Smooth muscle cell of the brain vasculature (primary cell): ENCODE measurements at regions not wholly inside any gene's neighbourhood (a gene's known extent, or its start where the extent isn't known, plus 50 kb on each side); places are given as distances from the start of the nearest gene placed in this dataset.

Experiments used
- DNase-seq: peaks from one replicate; pipeline ENCODE4 v3.0.0-alpha.2; 2012; ENCODE audit warnings: low read depth, low spot score

DNA sequence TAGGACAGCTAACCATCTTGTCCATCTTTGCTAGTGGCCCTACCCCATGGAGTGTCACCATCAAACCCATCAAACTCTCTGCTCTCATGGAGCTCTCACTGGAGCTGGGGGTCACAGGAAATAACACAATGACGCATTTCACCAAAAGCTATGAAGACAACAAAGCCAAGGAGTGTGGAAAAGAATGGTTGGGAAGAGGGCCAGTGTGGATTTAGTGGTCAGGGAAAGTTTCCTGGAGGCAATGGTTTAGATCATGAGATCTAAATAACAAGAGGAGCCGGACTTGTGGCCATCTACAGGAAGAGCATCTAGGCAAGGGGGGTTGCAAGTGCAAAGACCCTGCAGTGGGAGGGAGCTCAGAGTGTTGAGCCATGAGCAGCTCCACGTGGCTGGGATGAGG lies 189.5 kb downstream of the BMP7 start:
- no peak for DNase-seq

- no peak for DNase-seq
These were observed 188.3 kb downstream of the BMP7 start for GRCh38 chr20:57078116-57078515.

GRCh38 chr20:57079031-57080005 lies 187.1 kb downstream of the BMP7 start:
- no peak for DNase-seq

DNA sequence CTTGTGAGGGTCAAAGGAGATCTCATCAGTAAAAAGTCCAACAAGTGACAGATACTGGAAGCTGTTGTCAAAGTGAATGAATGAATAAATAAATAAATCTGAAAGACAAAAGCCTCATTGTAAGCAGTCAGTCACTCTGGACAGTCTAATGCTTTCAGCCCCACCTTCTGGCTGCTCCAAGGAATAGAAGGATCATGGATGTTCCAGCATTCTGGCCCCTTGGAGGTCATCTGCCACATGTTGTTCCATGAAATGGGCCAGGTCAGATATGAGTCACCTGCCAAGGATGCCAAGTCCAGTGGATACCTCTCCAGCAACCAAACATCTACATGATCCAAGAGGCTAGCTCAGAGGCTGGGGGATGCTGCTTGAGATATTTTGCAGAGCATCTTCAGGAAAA lies 185.6 kb downstream of the BMP7 start:
- DNase-seq, result no peak

- DNase-seq, result no peak
These were observed 184.0 kb downstream of the BMP7 start for GRCh38 chr20:57082357-57082945.

DNA sequence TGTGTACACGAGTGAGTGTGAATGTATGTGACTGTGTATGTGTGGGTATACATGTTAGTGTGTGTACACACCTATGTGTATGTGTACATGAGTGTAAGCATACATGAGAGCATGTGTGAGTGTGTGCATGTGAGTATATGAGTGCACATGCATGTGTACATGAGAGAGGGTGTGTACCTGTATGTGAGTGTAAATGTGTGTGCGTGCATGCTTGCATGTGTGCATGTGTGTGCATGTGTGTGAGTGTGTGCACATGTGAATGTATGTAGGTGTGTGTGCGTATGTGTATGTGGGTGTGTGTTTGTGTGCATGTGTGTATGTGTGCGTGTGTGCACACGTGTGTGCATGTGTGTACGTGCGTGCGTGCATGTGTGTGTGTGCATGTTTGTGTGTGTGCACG lies 183.4 kb downstream of the BMP7 start:
- DNase-seq, result no peak

- DNase-seq, result no peak
These were observed 180.4 kb downstream of the BMP7 start for GRCh38 chr20:57086066-57086465.

GRCh38 chr20:57087102-57087501 lies 179.3 kb downstream of the BMP7 start:
- DNase-seq, result no peak

DNA sequence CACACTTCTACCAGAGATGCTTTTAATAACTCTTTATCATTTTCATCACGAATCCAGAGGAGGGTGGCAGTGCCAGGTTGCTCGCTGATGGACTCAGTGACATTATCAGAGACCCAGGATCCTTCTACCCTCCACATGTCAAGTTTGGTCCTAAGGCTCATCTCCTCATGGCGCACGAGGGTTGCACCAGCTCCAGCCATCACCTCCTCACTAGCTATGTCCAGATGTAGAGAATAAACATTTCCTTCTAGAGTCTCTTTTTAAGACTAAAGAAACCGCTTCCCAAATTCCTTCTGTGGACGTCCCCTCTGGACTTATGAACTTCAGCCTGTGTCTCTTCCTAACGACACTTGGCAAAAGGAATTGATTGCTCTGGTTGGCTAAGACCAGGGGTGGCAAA lies 178.7 kb downstream of the BMP7 start:
- DNase-seq, result no peak

GRCh38 chr20:57088436-57088835 lies 178.0 kb downstream of the BMP7 start:
- no peak for DNase-seq

DNA sequence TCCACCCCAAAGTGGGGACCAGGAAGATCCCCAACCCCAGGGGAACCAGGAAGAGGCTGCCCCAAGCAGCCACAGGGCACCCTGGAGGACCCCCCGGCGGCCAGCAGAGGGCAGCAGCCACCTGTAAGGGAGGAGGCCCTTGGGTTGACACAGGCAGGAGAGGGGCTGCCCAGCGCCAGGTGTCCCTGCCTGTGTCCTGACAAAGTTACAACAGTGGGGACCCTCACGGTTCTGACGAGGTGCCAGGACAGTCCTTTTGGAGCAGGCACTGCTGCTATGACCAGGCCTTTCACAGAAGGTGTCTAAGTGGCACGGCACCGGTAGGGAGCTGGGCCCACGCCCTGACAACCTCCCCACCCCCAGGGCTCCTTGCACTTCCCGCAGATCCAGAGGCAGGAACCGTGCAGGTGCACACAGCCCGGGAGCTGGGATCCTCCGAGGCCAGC lies 176.7 kb downstream of the BMP7 start:
- DNase-seq, result no peak

DNA sequence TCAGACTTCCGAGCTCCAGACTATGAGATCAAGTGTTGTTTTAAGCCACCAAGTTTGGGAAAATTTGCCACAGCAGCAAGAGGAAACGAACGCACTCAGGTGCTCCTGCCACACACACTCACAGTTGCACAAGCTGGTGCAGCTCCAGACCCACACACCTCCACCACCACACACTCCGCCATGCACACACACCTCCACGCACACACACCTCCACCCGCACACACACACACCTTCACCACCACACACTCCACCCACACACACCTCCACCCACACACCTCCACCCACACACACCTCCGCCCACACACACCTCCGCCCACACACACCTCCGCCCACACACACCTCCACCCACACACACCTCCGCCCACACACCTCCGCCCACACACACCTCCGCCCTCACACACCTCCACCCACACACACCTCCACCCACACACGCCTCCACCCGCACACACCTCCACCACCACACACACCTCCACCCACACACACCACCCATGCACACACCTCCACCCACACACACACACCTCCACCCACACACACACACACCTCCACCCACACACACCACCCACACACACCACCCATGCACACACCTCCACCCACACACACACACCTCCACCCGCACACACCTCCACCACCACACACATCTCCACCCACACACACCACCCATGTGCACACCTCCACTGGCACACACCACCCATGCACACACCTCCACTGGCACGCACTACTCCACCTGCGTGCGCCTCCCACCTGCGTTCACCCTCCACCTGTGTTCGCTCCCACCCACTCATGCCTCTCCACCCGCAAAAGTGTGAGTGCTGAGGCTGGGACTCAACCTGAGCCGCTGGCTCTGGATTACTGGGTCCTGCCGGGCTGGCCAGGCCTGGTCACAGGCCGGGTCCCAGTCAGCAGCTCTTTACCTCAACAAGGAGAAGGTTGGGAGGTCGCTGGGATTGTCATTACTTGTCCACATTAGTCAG lies 175.6 kb downstream of the BMP7 start:
- no peak for DNase-seq

GRCh38 chr20:57091748-57092111 lies 174.7 kb downstream of the BMP7 start:
- DNase-seq, result no peak

DNA sequence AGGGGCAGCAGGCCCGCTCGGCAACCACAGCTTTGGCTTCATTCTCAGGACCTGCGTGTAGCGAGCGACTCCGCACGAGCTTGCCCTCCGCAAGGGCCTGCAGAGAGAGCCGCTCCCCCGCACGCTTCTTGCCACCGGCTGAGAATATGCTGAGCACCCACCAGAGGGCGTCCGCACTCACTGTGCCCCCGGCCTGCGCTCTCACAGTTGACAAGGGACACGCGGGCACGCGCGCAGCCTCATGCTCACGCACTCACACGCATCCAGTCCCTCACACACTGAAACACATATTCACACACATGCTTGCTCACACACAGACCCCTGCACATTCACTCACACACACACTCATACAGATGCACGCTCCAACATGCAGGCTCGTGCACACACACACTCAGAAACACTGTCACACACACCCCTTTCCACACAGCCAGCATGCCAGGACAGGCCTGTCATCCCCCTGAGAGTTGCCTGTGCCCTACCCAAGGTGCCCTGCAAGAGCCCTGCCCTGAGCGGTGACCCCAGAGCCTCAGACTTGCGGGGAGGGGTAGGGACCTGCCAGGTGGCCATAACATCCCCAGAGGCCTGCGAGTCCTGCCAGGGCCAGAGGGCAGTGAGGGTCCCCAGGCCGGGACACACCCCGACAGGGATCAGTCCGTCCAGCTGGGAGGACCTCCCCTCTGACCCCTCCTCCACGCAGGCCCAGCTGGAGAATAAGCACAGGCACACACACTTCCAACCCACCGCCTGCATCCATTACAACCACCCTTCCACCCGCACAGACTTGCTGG lies 174.1 kb downstream of the BMP7 start:
- no peak for DNase-seq

- DNase-seq, result no peak
These were observed 173.4 kb downstream of the BMP7 start for GRCh38 chr20:57092900-57093530.

DNA sequence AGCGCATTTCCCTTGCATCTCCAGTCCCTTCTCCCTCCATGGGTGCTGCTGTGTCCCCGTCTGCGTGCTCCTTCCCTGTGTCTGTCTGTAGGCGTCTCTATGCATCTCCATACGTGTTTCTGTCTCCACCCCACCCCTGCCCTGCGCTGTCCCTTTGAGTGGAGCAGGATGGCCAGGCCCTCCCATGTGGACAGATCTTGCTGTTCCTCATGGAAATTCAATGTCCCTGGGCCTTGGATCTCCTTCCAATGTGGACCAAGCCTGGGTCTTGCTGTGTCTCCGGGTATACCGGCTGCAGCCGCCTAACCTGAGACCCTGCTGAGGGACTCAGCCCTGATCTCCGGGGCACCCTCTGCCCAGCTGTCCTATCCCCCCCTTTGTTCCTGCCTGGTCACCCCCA lies 172.7 kb downstream of the BMP7 start:
- DNase-seq, result no peak

DNA sequence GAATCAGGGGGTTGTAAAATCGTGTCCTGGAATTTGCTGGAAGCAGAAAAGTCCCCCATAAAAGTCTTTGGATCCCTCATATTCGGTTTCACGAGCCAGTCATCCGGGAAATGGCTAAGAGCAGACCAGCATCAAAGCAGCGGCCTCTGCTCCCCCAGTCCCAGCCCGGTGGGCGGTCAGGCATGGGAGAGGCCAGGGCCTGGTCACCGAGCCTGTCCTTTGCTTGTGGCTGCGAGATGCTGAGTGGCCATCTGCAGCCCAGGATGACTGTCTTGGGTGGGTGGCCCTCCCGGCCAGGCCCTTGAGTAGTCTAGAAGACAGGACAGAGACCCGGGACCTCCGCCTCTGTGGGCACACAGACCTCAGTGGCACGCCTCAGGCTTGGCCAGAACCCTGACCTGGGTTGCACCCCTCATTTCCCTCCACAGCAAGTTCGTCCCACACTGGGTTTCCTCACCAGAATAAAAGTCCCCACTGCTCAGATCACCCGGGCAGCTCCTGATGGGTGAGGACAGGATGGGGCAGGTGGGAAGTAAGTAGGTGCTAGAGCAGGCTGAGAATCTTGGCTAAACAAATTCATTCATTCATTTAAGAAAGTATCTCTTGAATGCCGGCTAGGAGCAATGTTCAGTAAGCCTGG lies 172.1 kb downstream of the BMP7 start:
- DNase-seq, result no peak

DNA sequence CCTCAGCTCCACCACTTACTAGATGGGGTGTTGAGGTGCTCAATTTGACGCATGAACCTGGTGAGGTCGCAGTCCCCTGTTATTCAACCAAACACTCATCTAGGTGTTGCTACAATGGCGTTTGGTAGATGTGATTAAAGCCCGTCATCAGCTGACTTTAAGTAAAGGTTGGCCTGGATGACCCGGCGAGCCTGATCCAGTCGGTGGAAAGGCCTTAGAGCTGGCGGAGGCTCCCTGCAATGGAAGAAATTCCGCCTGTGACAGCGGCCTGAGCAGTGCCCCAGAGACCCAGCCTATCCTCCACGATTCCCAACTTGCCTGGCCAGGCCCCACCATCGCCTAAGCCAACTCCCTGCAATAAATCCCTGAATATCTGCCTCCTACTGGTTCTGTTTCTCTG lies 171.4 kb downstream of the BMP7 start:
- no peak for DNase-seq

DNA sequence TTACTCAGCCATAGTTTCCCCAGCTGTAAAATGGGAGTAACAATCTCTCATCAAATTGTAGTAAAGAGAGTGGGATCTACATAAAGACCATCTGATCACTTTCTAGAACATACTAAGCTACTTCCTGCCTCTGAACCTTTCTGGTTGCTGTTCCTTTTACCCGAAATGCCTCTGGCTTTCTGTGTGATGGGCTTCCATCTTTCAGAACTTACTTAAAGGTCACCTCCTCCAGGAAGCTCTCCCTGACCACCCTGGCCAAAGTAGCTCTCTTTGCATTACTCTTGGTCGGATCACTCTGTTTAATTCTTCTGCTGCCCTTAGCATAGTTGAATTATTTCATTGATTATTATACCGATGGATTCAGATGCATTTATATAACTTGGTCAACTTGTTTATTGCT lies 171.0 kb downstream of the BMP7 start:
- no peak for DNase-seq

DNA sequence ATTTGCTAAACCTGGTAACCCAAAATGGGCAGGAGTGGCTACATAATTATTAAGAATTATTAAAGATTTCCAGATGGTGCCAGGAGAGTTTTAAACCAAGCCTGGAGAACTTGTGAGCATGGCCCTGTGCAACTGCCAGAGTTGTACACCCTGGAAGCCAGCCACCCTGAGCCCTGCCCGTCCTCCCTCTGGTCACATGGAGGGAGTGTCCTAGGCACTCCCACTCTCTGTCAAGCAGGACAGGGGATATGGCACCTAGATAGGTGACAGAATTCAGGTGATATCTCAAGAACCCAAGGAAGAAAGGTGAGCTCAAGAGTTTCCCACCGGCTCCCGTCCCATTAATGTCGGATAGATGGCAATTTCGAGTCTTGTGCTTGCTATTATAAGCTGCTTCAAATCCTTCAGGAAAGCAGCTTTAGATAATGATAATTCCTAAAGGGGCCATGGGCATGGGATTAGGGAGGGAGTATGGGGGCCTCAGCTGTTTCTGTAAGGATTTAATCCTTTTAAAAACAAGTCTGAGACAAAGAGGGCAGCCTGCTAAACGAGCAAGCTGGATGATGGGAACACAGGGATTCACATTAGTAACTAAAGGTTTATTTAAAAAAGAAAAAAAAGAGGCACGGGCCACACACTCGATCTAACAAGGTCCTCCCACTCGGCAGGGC lies 169.1 kb downstream of the BMP7 start:
- DNase-seq, result no peak
